HCT116 (cell line): ENCODE measurements at regions not wholly inside any gene's neighbourhood (a gene's known extent, or its start where the extent isn't known, plus 50 kb on each side); places are given as distances from the start of the nearest gene placed in this dataset.

Source experiments
- ATAC-seq: fragments of 200-7000 bp; cut with Tn5 transposase; 2 replicates; pipeline ENCODE4 v1.9.1; 2020; ENCODE audit warnings: mild to moderate bottlenecking, moderate library complexity
- BruUV-seq: library from RNA; stranded (reverse); fragments of 400-500 nt; replicated peaks from 2 replicates; lab custom pipeline; 2021; lab: Mats Ljungman, UMichigan
- CTCF ChIA-PET: fragments of 300-600 bp; sonication (Branson Sonifier 250); formaldehyde crosslinking; loops from one replicate; lab custom pipeline; 2021; ENCODE audit warnings: antibody characterized with exemption; lab: Charles Lee
- POLR2A ChIA-PET: fragments of 300-600, 350-600 bp; sonication (Branson Sonifier 250); formaldehyde crosslinking; loops from one replicate; lab custom pipeline; 2021; ENCODE audit warnings: antibody characterized with exemption; lab: Charles Lee
- RAD21 ChIA-PET, 2 experiments: fragments of 300-600 bp; sonication (Branson Sonifier 250); formaldehyde crosslinking; loops; one replicate each; lab custom pipeline; 2023; ENCODE audit warnings: low total read pairs in 2 of 2; ENCODE audit not compliant: uncharacterized antibody in 2 of 2, unreplicated experiment in 2 of 2, low non-redundant PET in 1 of 2; lab: Charles Lee
- DNase-seq: peaks from one replicate; pipeline ENCODE4 v3.0.0-alpha.2; 2010; ENCODE audit warnings: low read depth, low spot score
- H2AFZ ChIP-seq: fragments of 200-600 bp; shearing (Covaris generic), sonication (generic); 2 replicates; pipeline ENCODE4 v1.6.1; 2017; ENCODE audit warnings: low read depth, mixed run types, mixed read lengths, antibody characterized with exemption, low read length; ENCODE audit not compliant: poor library complexity, severe bottlenecking
- H3K27ac ChIP-seq: 2 replicates; pipeline ENCODE4 v1.5.1; 2012; ENCODE audit warnings: low read depth, low read length
- H3K27me3 ChIP-seq: fragments of 200-600 bp; sonication (generic); 2 replicates; pipeline ENCODE4 v1.6.1; 2016; ENCODE audit warnings: mixed run types, low read length, mixed read lengths; ENCODE audit not compliant: insufficient read depth
- H3K36me3 ChIP-seq, 2 experiments: fragments of 200-500 bp in 1 of 2; fragments of 200-600 bp in 1 of 2; sonication (Bioruptor generic) in 1 of 2; sonication (generic) in 1 of 2; 2 replicates each; pipeline versions ENCODE4 v1.5.1 to v1.6.1; 2014 to 2016; ENCODE audit warnings: low read length in 2 of 2, inconsistent platforms in 1 of 2, mixed read lengths in 1 of 2, mixed run types in 1 of 2; ENCODE audit not compliant: insufficient read depth in 2 of 2, control insufficient read depth in 1 of 2
- H3K4me1 ChIP-seq, 2 experiments: fragments of 200-600 bp in 1 of 2; sonication (generic) in 1 of 2; 2 replicates each; pipeline versions ENCODE4 v1.5.1 to v1.6.1; 2012 to 2017; ENCODE audit warnings: low read length in 2 of 2, inconsistent platforms in 1 of 2, mild to moderate bottlenecking in 1 of 2, mixed read lengths in 1 of 2, mixed run types in 1 of 2, moderate library complexity in 1 of 2; ENCODE audit not compliant: insufficient read depth in 2 of 2, control insufficient read depth in 1 of 2
- H3K4me2 ChIP-seq: fragments of 200-600 bp; sonication (generic); 2 replicates; pipeline ENCODE4 v1.6.1; 2017; ENCODE audit warnings: mixed run types, low read length, mixed read lengths
- H3K4me3 ChIP-seq, 2 experiments: fragments of 200-600 bp in 1 of 2; sonication (generic) in 1 of 2; replicated peaks in 1 of 2; 2 replicates each; pipeline ENCODE4 v1.5.1; 2011 to 2016; ENCODE audit warnings: low read length in 2 of 2, control low read depth in 1 of 2, low read depth in 1 of 2, mild to moderate bottlenecking in 1 of 2, mixed read lengths in 1 of 2, mixed run types in 1 of 2
- H3K79me2 ChIP-seq: fragments of 200-600 bp; sonication (generic); 2 replicates; pipeline ENCODE4 v1.6.1; 2017; ENCODE audit warnings: mild to moderate bottlenecking, mixed run types, low read length, moderate library complexity, mixed read lengths; ENCODE audit not compliant: insufficient read depth
- H3K9ac ChIP-seq: fragments of 200-600 bp; sonication (generic); 2 replicates; pipeline ENCODE4 v1.6.1; 2016; ENCODE audit warnings: low read length, mixed read lengths
- H3K9me2 ChIP-seq: fragments of 200-600 bp; sonication (generic), shearing (Covaris generic); 2 replicates; pipeline ENCODE4 v1.6.1; 2017; ENCODE audit warnings: mixed run types, mild to moderate bottlenecking, moderate library complexity; ENCODE audit not compliant: insufficient read depth
- H3K9me3 ChIP-seq, 2 experiments: fragments of 200-500 bp in 1 of 2; fragments of 200-600 bp in 1 of 2; sonication (Bioruptor generic) in 1 of 2; sonication (generic) in 1 of 2; 2 replicates each; pipeline ENCODE4 v1.6.1; 2014 to 2017; ENCODE audit warnings: low read length in 2 of 2, mixed read lengths in 2 of 2, inconsistent platforms in 1 of 2, low read depth in 1 of 2, mild to moderate bottlenecking in 1 of 2, mixed run types in 1 of 2, moderate library complexity in 1 of 2; ENCODE audit not compliant: control insufficient read depth in 1 of 2, insufficient read depth in 1 of 2
- H4K20me1 ChIP-seq: fragments of 200-600 bp; sonication (generic), shearing (Covaris generic); 2 replicates; pipeline ENCODE4 v1.6.1; 2017; ENCODE audit warnings: mixed run types, mild to moderate bottlenecking, moderate library complexity; ENCODE audit not compliant: insufficient read depth
- CTCF ChIP-seq, 3 experiments: fragments of 200-600 bp in 1 of 3; sonication (generic) in 1 of 3; IDR thresholded peaks in 2 of 3; conservative IDR thresholded peaks in 1 of 3; 2 replicates each; pipeline ENCODE4 v1.5.1; 2012 to 2017; ENCODE audit warnings: low read depth in 2 of 3, low read length in 2 of 3, antibody characterized with exemption in 1 of 3, borderline replicate concordance in 1 of 3, control low read depth in 1 of 3, mild to moderate bottlenecking in 1 of 3, mixed read lengths in 1 of 3, mixed run types in 1 of 3, moderate library complexity in 1 of 3; ENCODE audit not compliant: insufficient read depth in 1 of 3
- ELF1 ChIP-seq: IDR thresholded peaks from 2 replicates; pipeline ENCODE4 v1.6.1; 2012; ENCODE audit warnings: low read depth, borderline replicate concordance
- EZH2 ChIP-seq: fragments of 200-600 bp; sonication (generic); IDR thresholded peaks from 2 replicates; pipeline ENCODE4 v1.6.1; 2017; ENCODE audit warnings: antibody characterized with exemption, mixed run types
- EZH2phosphoT487 ChIP-seq: fragments of 200-600 bp; IDR thresholded peaks from 2 replicates; pipeline ENCODE4 v1.6.1; 2018; ENCODE audit warnings: antibody characterized with exemption, borderline replicate concordance
- JUND ChIP-seq: IDR thresholded peaks from 2 replicates; pipeline ENCODE4 v1.6.1; 2012
- POLR2A ChIP-seq: IDR thresholded peaks from 2 replicates; pipeline ENCODE4 v1.7.0; 2011; ENCODE audit warnings: borderline replicate concordance; ENCODE audit not compliant: insufficient read depth, insufficient read length; ENCODE audit errors: extremely low read depth
- RAD21 ChIP-seq: IDR thresholded peaks from 2 replicates; pipeline ENCODE4 v1.6.1; 2012; ENCODE audit warnings: low read depth, mild to moderate bottlenecking
- SRF ChIP-seq: IDR thresholded peaks from 2 replicates; pipeline ENCODE4 v1.6.1; 2012; ENCODE audit warnings: low read depth
- ZFX ChIP-seq: fragments of 450-650 bp; IDR thresholded peaks from 2 replicates; pipeline ENCODE4 v1.6.1; 2017
- ZNF274 ChIP-seq: fragments of 200-500 bp; sonication (Bioruptor generic); IDR thresholded peaks from 2 replicates; pipeline ENCODE4 v1.6.1; 2014; ENCODE audit warnings: mild to moderate bottlenecking, low read depth, low read length, inconsistent platforms
- intact Hi-C: fragments of 100-400 bp; cut with micrococcal nuclease; formaldehyde crosslinking; loops from 2 replicates; pipeline ENCODE4 v1.10.0; 2022

- H3K27ac ChIP-seq, result no peak overlapping the region
- H3K79me2 ChIP-seq, result no peaks in the 10 kb centered on the region
- no peaks in the 10 kb centered on the region for H3K9me2 ChIP-seq
- no peaks in the 10 kb centered on the region for H3K36me3 ChIP-seq
- no peak for DNase-seq
- BruUV-seq, result no TSS peak
- H4K20me1 ChIP-seq, result no peaks in the 10 kb centered on the region
- ChIA-PET CTCF (no interaction called here), POLR2A (no interaction called here), RAD21 (no interaction called here)
- H3K9me3 ChIP-seq, result peaks cover 4 to 29% of the 10 kb centered on the region in 2 experiments; a peak in 2 of 4 replicates
- no peaks in the 10 kb centered on the region for H3K4me1 ChIP-seq
- H3K4me3 ChIP-seq, result no peak overlapping the region
- H2AFZ ChIP-seq, result no peak overlapping the region
- H3K4me2 ChIP-seq, result no peak overlapping the region
- H3K27me3 ChIP-seq, result no peaks in the 10 kb centered on the region
- intact Hi-C loops, result no loop called here
- TF ChIP-seq RAD21 (no peak), ZFX (no peak)
- no peak for ATAC-seq
- H3K9ac ChIP-seq, result no peak overlapping the region
Observed at GRCh38 chr3:82814660-82815059, 1053.2 kb upstream of the GBE1 start.

GRCh38 chr3:82807781-82808180 lies 1046.3 kb upstream of the GBE1 start:
- ATAC-seq, result no peak
- Histone ChIP-seq H3K9me2 (no peaks in the 10 kb centered on the region), H3K79me2 (no peaks in the 10 kb centered on the region), H2AFZ (no peak overlapping the region), H3K36me3 (no peaks in the 10 kb centered on the region)
- POLR2A ChIA-PET, result no interaction called here
- CTCF ChIA-PET, result no interaction called here
- BruUV-seq, result no TSS peak
- RAD21 ChIA-PET, result no interaction called here
- TF ChIP-seq ELF1, result no peak
- TF ChIP-seq EZH2phosphoT487, result no peak
- no peak for TF ChIP-seq ZNF274
- no peak for TF ChIP-seq POLR2A
- no peak for TF ChIP-seq CTCF (IDR thresholded peaks at IDR 0.05 in 2 of 3, conservative IDR thresholded peaks at IDR 0.05 in 1 of 3; ENCODE audit: borderline replicate concordance in 1 of 3, insufficient read depth in 1 of 3, low read depth in 2 of 3, low read length in 2 of 3)
- TF ChIP-seq JUND, result no peak
- no peak for TF ChIP-seq SRF
- no peak for TF ChIP-seq EZH2
- TF ChIP-seq, all 23 proteins: peak for 0
- Histone ChIP-seq H4K20me1 (no peaks in the 10 kb centered on the region; the same call in 1 of the 2 replicates), H3K9me3 (peaks cover under 1 to 11% of the 10 kb centered on the region in 2 experiments; a peak in 2 of 4 replicates), H3K27ac (no peak overlapping the region), H3K4me2 (no peak overlapping the region), H3K4me1 (no peaks in the 10 kb centered on the region), H3K9ac (no peak overlapping the region), H3K4me3 (no peak overlapping the region), H3K27me3 (no peaks in the 10 kb centered on the region)
- intact Hi-C loops, result no loop called here
- no peak for DNase-seq
